Activated CD8-positive, alpha-beta memory T cell treated with anti-CD3 and anti-CD28 coated beads for 36 hours (primary cell): ENCODE measurements at regions not wholly inside any gene's neighbourhood (a gene's known extent, or its start where the extent isn't known, plus 50 kb on each side); places are given as distances from the start of the nearest gene placed in this dataset.
"Not testable (repeated sequence)": the region's sequence is repeated elsewhere in the genome, so short reads cannot be mapped to it uniquely, and the experiment has no call there.

Experiments
- CTCF ChIA-PET: fragments of 350-600 bp; sonication (Branson Sonifier 250); formaldehyde crosslinking; loops from one replicate; lab custom pipeline; 2021; ENCODE audit warnings: antibody characterized with exemption; lab: Charles Lee
- POLR2A ChIA-PET: fragments of 350-600 bp; sonication (Branson Sonifier 250); formaldehyde crosslinking; loops from one replicate; lab custom pipeline; 2021; ENCODE audit warnings: antibody characterized with exemption; lab: Charles Lee

- POLR2A ChIA-PET, CTCF ChIA-PET: not testable (repeated sequence)
Measured at GRCh38 chr13:90606921-90607320, 740.6 kb upstream of the MIR17HG start.

- POLR2A ChIA-PET, result no interaction called here
Measured at GRCh38 chr13:90612391-90612790, 735.1 kb upstream of the MIR17HG start.

GRCh38 chr13:90613076-90613795 lies 734.3 kb upstream of the MIR17HG start:
- ChIA-PET CTCF (no interaction called here), POLR2A (no interaction called here)

More at GRCh38 chr13:90612391-90612790, 735.1 kb upstream of the MIR17HG start:
- CTCF ChIA-PET, result no interaction called here

- POLR2A ChIA-PET, result no interaction called here
- CTCF ChIA-PET, result no interaction called here
Measured at GRCh38 chr13:90615236-90615635, 732.3 kb upstream of the MIR17HG start.

GRCh38 chr13:90615767-90616166 lies 731.7 kb upstream of the MIR17HG start:
- CTCF ChIA-PET, result no interaction called here
- POLR2A ChIA-PET, result no interaction called here

GRCh38 chr13:90618133-90618532 lies 729.4 kb upstream of the MIR17HG start:
- POLR2A ChIA-PET, result no interaction called here

GRCh38 chr13:90622541-90622940 lies 724.9 kb upstream of the MIR17HG start:
- POLR2A ChIA-PET, result no interaction called here
- CTCF ChIA-PET, result no interaction called here

More at GRCh38 chr13:90618133-90618532, 729.4 kb upstream of the MIR17HG start:
- CTCF ChIA-PET, result no interaction called here

- CTCF ChIA-PET, result no interaction called here
Measured at GRCh38 chr13:90623318-90624011, 724.0 kb upstream of the MIR17HG start.

GRCh38 chr13:90627813-90628212 lies 719.7 kb upstream of the MIR17HG start:
- CTCF ChIA-PET, result interaction anchor here (0.6 kb wide), 1 partner anchor 57 kb away, joined by 4 read pairs; no protein-coding TSS in a partner anchor
- POLR2A ChIA-PET, result no interaction called here

More at GRCh38 chr13:90623318-90624011, 724.0 kb upstream of the MIR17HG start:
- POLR2A ChIA-PET, result no interaction called here

- ChIA-PET CTCF (no interaction called here), POLR2A (no interaction called here)
Measured at GRCh38 chr13:90628471-90628870, 719.0 kb upstream of the MIR17HG start.

- ChIA-PET CTCF (no interaction called here), POLR2A (no interaction called here)
Measured at GRCh38 chr13:90630716-90631115, 716.8 kb upstream of the MIR17HG start.

- CTCF ChIA-PET, result no interaction called here
Measured at GRCh38 chr13:90632184-90632583, 715.3 kb upstream of the MIR17HG start.

GRCh38 chr13:90633849-90634248 lies 713.6 kb upstream of the MIR17HG start:
- ChIA-PET POLR2A (no interaction called here), CTCF (no interaction called here)

More at GRCh38 chr13:90632184-90632583, 715.3 kb upstream of the MIR17HG start:
- POLR2A ChIA-PET, result no interaction called here

GRCh38 chr13:90640976-90641375 lies 706.5 kb upstream of the MIR17HG start:
- CTCF ChIA-PET, result no interaction called here
- POLR2A ChIA-PET, result no interaction called here

- CTCF ChIA-PET, result no interaction called here
- POLR2A ChIA-PET, result no interaction called here
Measured at GRCh38 chr13:90641884-90642283, 705.6 kb upstream of the MIR17HG start.

- ChIA-PET CTCF (no interaction called here), POLR2A (no interaction called here)
Measured at GRCh38 chr13:90645582-90645981, 701.9 kb upstream of the MIR17HG start.

GRCh38 chr13:90648497-90648896 lies 699.0 kb upstream of the MIR17HG start:
- POLR2A ChIA-PET, result no interaction called here

GRCh38 chr13:90652036-90652435 lies 695.5 kb upstream of the MIR17HG start:
- CTCF ChIA-PET, result no interaction called here
- POLR2A ChIA-PET, result no interaction called here

More at GRCh38 chr13:90648497-90648896, 699.0 kb upstream of the MIR17HG start:
- CTCF ChIA-PET, result no interaction called here

- POLR2A ChIA-PET, result no interaction called here
- CTCF ChIA-PET, result no interaction called here
Measured at GRCh38 chr13:90654970-90655369, 692.5 kb upstream of the MIR17HG start.

GRCh38 chr13:90664200-90664599 lies 683.3 kb upstream of the MIR17HG start:
- POLR2A ChIA-PET, CTCF ChIA-PET: not testable (repeated sequence)

- POLR2A ChIA-PET, result no interaction called here
- CTCF ChIA-PET, result no interaction called here
Measured at GRCh38 chr13:90673746-90674145, 673.7 kb upstream of the MIR17HG start.
